ENCODE measurements at regions not wholly inside any gene's neighbourhood (a gene's known extent, or its start where the extent isn't known, plus 50 kb on each side); places are given as distances from the start of the nearest gene placed in this dataset.

GRCh38 chr20:40913224-40914185 lies 115.1 kb upstream of the TOP1 start:
- no peak for DNase-seq (ENCODE audit: low read depth, low spot score)
- intact Hi-C loops (cut with micrococcal nuclease; ENCODE audit: unreplicated experiment) (no loop called here), in situ Hi-C loops (cut with HindIII; ENCODE audit: low pct_unique_long_range_greater_than_20kb, low sequenced_read_pairs) (no loop called here)
- POLR2A ChIA-PET = no interaction called here
- CTCF ChIA-PET = no interaction called here
- no peaks in the 10 kb centered on the region for H3K4me1 ChIP-seq (ENCODE audit: control insufficient read depth, insufficient read depth, low read length)
- no TSS peak for BruUV-seq (replicated peaks)
- no peak overlapping the region for H3K4me3 ChIP-seq (ENCODE audit: low read depth in 2 of 2, low read length in 2 of 2)
- ATAC-seq = no peak
- H3K36me3 ChIP-seq (ENCODE audit: control insufficient read depth, insufficient read depth, low read length) = no peaks in the 10 kb centered on the region
- H3K27me3 ChIP-seq (ENCODE audit: control insufficient read depth, insufficient read depth, low read length) = no peaks in the 10 kb centered on the region
- no peak overlapping the region for H3K27ac ChIP-seq (ENCODE audit: low read length)
- H3K9me3 ChIP-seq (ENCODE audit: control insufficient read depth, insufficient read depth, low read depth, low read length) = no peaks in the 10 kb centered on the region
- TF ChIP-seq REST (IDR thresholded peaks at IDR 0.05; ENCODE audit: insufficient read depth in 1 of 2, low read depth in 2 of 2, low read length in 1 of 2) (no peak), TCF7L2 (IDR thresholded peaks at IDR 0.05; ENCODE audit: low read depth, low read length) (no peak), POLR2AphosphoS5 (IDR thresholded peaks at IDR 0.05; ENCODE audit: low read depth, low read length) (no peak), SIN3A (IDR thresholded peaks at IDR 0.05; ENCODE audit: borderline replicate concordance, insufficient read depth, low read depth, low read length) (no peak)
- TF ChIP-seq, protein P1, sequence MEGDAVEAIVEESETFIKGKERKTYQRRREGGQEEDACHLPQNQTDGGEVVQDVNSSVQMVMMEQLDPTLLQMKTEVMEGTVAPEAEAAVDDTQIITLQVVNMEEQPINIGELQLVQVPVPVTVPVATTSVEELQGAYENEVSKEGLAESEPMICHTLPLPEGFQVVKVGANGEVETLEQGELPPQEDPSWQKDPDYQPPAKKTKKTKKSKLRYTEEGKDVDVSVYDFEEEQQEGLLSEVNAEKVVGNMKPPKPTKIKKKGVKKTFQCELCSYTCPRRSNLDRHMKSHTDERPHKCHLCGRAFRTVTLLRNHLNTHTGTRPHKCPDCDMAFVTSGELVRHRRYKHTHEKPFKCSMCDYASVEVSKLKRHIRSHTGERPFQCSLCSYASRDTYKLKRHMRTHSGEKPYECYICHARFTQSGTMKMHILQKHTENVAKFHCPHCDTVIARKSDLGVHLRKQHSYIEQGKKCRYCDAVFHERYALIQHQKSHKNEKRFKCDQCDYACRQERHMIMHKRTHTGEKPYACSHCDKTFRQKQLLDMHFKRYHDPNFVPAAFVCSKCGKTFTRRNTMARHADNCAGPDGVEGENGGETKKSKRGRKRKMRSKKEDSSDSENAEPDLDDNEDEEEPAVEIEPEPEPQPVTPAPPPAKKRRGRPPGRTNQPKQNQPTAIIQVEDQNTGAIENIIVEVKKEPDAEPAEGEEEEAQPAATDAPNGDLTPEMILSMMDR (IDR thresholded peaks at IDR 0.05) = no peak

DNA sequence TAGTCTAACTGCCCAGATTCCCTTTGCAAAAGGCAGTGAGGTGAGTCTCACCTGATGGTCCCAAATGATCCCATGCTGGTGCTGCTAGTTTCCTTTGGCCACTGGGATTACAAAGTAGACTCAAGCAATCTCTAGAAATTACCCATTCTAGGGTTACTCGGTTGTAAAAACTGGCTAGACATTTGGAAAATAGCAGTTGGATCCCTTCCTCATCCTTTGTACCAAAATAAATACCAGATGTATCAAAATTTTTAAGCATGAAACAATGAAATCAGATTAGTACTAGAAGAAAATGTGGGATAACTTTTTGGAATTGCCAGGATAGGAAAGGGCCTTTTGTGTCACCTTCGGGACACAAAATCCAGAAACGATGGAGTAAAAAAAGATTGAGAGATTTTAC lies 112.9 kb upstream of the TOP1 start:
- no peak for DNase-seq (ENCODE audit: low read depth, low spot score)
- in situ Hi-C loops (cut with HindIII; ENCODE audit: low pct_unique_long_range_greater_than_20kb, low sequenced_read_pairs) = no loop called here
- Histone ChIP-seq H3K27me3 (ENCODE audit: control insufficient read depth, insufficient read depth, low read length) (no peaks in the 10 kb centered on the region), H3K9me3 (ENCODE audit: control insufficient read depth, insufficient read depth, low read depth, low read length) (no peaks in the 10 kb centered on the region), H3K27ac (ENCODE audit: low read length) (no peak overlapping the region), H3K36me3 (ENCODE audit: control insufficient read depth, insufficient read depth, low read length) (no peaks in the 10 kb centered on the region), H3K4me3 (ENCODE audit: low read depth in 2 of 2, low read length in 2 of 2) (no peak overlapping the region), H3K4me1 (ENCODE audit: control insufficient read depth, insufficient read depth, low read length) (no peaks in the 10 kb centered on the region)
- ChIA-PET POLR2A (no interaction called here), CTCF (no interaction called here)
- TF ChIP-seq POLR2AphosphoS5 (IDR thresholded peaks at IDR 0.05; ENCODE audit: low read depth, low read length) (no peak), REST (IDR thresholded peaks at IDR 0.05; ENCODE audit: insufficient read depth in 1 of 2, low read depth in 2 of 2, low read length in 1 of 2) (no peak), SIN3A (IDR thresholded peaks at IDR 0.05; ENCODE audit: borderline replicate concordance, insufficient read depth, low read depth, low read length) (no peak), TCF7L2 (IDR thresholded peaks at IDR 0.05; ENCODE audit: low read depth, low read length) (no peak)
- TF ChIP-seq, protein P1 (IDR thresholded peaks at IDR 0.05) = no peak
- no TSS peak for BruUV-seq (replicated peaks)
- ATAC-seq = no peak
- intact Hi-C loops (cut with micrococcal nuclease; ENCODE audit: unreplicated experiment) = no loop called here

Data from Panc1 (cell line).